HG03196 (cell line): ENCODE measurements at regions not wholly inside any gene's neighbourhood (a gene's known extent, or its start where the extent isn't known, plus 50 kb on each side); places are given as distances from the start of the nearest gene placed in this dataset.

Experiments
- ATAC-seq: cut with Tn5 transposase; IDR thresholded peaks from one replicate; pipeline ENCODE4 v1.9.1; 2021; ENCODE audit not compliant: unreplicated experiment

- no peak for ATAC-seq
These were observed 412.6 kb downstream of the DMRT2 start for GRCh38 chr9:1462626-1463308.

GRCh38 chr9:1469996-1470395 is 419.8 kb downstream of the DMRT2 start:
- ATAC-seq = peak; percentile 91

GRCh38 chr9:1473956-1474634 is 423.9 kb downstream of the DMRT2 start:
- ATAC-seq = no peak

- ATAC-seq = no peak
These were observed 424.5 kb downstream of the DMRT2 start for GRCh38 chr9:1474671-1475070.

GRCh38 chr9:1490341-1491232 is 440.4 kb downstream of the DMRT2 start:
- ATAC-seq = peak; percentile 55

GRCh38 chr9:1492156-1492555 is 442.0 kb downstream of the DMRT2 start:
- no peak for ATAC-seq

- no peak for ATAC-seq
These were observed 445.3 kb downstream of the DMRT2 start for GRCh38 chr9:1495282-1496030.

- ATAC-seq = no peak
These were observed 455.3 kb downstream of the DMRT2 start for GRCh38 chr9:1505489-1505888.

- ATAC-seq = no peak
These were observed 460.6 kb downstream of the DMRT2 start for GRCh38 chr9:1510712-1511111.

- no peak for ATAC-seq
These were observed 462.9 kb downstream of the DMRT2 start for GRCh38 chr9:1513105-1513504.

- no peak for ATAC-seq
These were observed 464.1 kb downstream of the DMRT2 start for GRCh38 chr9:1514250-1514649.

- no peak for ATAC-seq
These were observed 464.7 kb downstream of the DMRT2 start for GRCh38 chr9:1514776-1515363.

GRCh38 chr9:1515557-1515956 is 465.4 kb downstream of the DMRT2 start:
- no peak for ATAC-seq

- no peak for ATAC-seq
These were observed 471.4 kb downstream of the DMRT2 start for GRCh38 chr9:1521547-1521946.

GRCh38 chr9:1522219-1522767 is 472.1 kb downstream of the DMRT2 start:
- no peak for ATAC-seq

- ATAC-seq = no peak
These were observed 478.3 kb downstream of the DMRT2 start for GRCh38 chr9:1528456-1528855.

- ATAC-seq = no peak
These were observed 480.5 kb downstream of the DMRT2 start for GRCh38 chr9:1530696-1531095.

- ATAC-seq = no peak
These were observed 481.3 kb downstream of the DMRT2 start for GRCh38 chr9:1531424-1531823.

GRCh38 chr9:1532171-1532570 is 482.0 kb downstream of the DMRT2 start:
- ATAC-seq = no peak

- ATAC-seq = peak; percentile 54
These were observed 480.1 kb upstream of the SMARCA2 start for GRCh38 chr9:1535051-1535450.
